ENCODE measurements at regions not wholly inside any gene's neighbourhood (a gene's known extent, or its start where the extent isn't known, plus 50 kb on each side); places are given as distances from the start of the nearest gene placed in this dataset.
"Not testable (repeated sequence)": the region's sequence is repeated elsewhere in the genome, so short reads cannot be mapped to it uniquely, and the experiment has no call there.

DNA sequence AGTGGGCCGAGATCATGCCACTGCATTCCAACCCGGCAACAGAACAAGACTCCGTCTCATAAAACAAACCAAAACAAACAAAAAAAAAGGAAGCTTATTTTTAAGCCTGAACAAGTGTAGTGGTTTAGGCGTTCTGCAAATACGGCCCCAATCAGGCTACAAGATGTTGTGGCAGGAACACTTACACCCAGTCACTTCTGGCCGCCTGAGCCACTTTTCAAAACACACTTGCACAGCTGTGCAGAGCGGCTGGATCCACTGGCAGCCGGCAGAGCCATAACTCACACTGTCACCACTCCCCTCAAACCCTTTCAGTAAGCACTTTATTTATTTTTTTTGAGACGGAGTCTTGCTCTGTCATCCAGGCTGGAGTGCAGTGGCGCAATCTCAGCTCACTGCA, 81.0 kb upstream of the FRG2C start:
- H2BK15ac ChIP-seq (ENCODE audit: low read depth, low read length); H3K14ac ChIP-seq (replicated peaks; ENCODE audit: low read depth, low read length); H2AFZ ChIP-seq (replicated peaks; ENCODE audit: low read length, poor library complexity); dilution Hi-C loops (cut with HindIII; ENCODE audit: low sequenced_read_pairs, unreplicated experiment); H3K4me2 ChIP-seq (ENCODE audit: low read depth, low read length); H2BK120ac ChIP-seq (ENCODE audit: low read depth, low read length); intact Hi-C loops (cut with micrococcal nuclease); H3K4ac ChIP-seq (ENCODE audit: low read depth, low read length); H4K91ac ChIP-seq (ENCODE audit: insufficient read depth, low read depth, low read length); H3K23ac ChIP-seq (ENCODE audit: low read depth, low read length); H3K27me3 ChIP-seq (ENCODE audit: control insufficient read depth, insufficient read depth, low read length); H4K8ac ChIP-seq (ENCODE audit: low read depth in 2 of 2, low read length in 2 of 2); H3K9me1 ChIP-seq (ENCODE audit: insufficient read depth, low read length); CTCF ChIA-PET; ATAC-seq (ENCODE audit: low read depth); H2BK20ac ChIP-seq (ENCODE audit: low read depth, low read length); H3K18ac ChIP-seq (ENCODE audit: low read depth, low read length); H2AK9ac ChIP-seq (replicated peaks; ENCODE audit: low read depth, low read length, poor library complexity); H3K4me3 ChIP-seq (ENCODE audit: insufficient read depth, low read depth, low read length); DNase-seq; H2BK5ac ChIP-seq (ENCODE audit: low read depth, low read length, poor library complexity, severe bottlenecking); H3K56ac ChIP-seq (ENCODE audit: extremely low read depth, insufficient read depth, low read length); H3K9me3 ChIP-seq (ENCODE audit: control insufficient read depth, insufficient read depth, low read length); H2AK5ac ChIP-seq (ENCODE audit: low read depth, low read length); H4K5ac ChIP-seq (ENCODE audit: low read depth, low read length); POLR2A ChIA-PET (ENCODE audit: unreplicated experiment); H3K36me3 ChIP-seq (ENCODE audit: control insufficient read depth, insufficient read depth, low read length); H3K4me1 ChIP-seq (ENCODE audit: control insufficient read depth, insufficient read depth, low read length); H3K79me1 ChIP-seq (ENCODE audit: low read depth in 1 of 2, low read length in 2 of 2); H3K9ac ChIP-seq (ENCODE audit: low read depth, low read length); H3K27ac ChIP-seq (ENCODE audit: insufficient read depth, low read length); H4K20me1 ChIP-seq (ENCODE audit: insufficient read depth, low read length); BruUV-seq (replicated peaks): not testable (repeated sequence)
- in situ Hi-C loops (cut with MboI; ENCODE audit: low sequenced_read_pairs) = loop anchor here (25.0 kb wide), 1 partner anchor 296 kb away; no protein-coding TSS in a partner anchor
- WGBS, 2 experiments (ENCODE audit: extremely low coverage in 2 of 2, insufficient read length in 1 of 2) = no CpG with 5 or more reads among the region's 10 CpGs

DNA sequence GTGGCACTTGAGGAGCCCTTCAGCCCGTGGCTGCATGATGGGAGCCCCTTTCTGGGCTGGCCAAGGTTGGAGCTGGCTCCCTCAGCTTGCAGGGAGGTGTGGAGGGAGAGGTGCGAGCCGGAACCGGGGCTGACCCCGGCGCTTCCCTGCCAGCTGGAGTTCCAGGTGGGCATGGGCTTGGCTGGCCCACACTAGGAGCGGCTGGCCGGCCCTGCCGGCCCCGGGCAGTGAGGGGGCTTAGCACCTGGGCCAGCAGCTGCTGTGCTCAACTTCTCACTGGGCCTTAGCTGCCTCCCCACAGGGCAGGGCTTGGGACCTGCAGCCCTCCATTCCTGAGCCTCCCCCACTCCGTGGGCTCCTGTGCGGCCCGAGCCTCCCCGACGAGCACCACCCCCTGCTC, 76.4 kb upstream of the FRG2C start:
- dilution Hi-C loops (cut with HindIII; ENCODE audit: low sequenced_read_pairs, unreplicated experiment) = not testable (repeated sequence)

More for the DNA sequence above, 76.4 kb upstream of the FRG2C start:
- H3K9ac ChIP-seq (ENCODE audit: low read depth, low read length); H3K4me3 ChIP-seq (ENCODE audit: insufficient read depth, low read depth, low read length); DNase-seq; H3K23ac ChIP-seq (ENCODE audit: low read depth, low read length); BruUV-seq (replicated peaks); H4K5ac ChIP-seq (ENCODE audit: low read depth, low read length); H4K8ac ChIP-seq (ENCODE audit: low read depth in 2 of 2, low read length in 2 of 2); H2BK15ac ChIP-seq (ENCODE audit: low read depth, low read length); ATAC-seq (ENCODE audit: low read depth); H4K20me1 ChIP-seq (ENCODE audit: insufficient read depth, low read length); H3K14ac ChIP-seq (replicated peaks; ENCODE audit: low read depth, low read length); H3K36me3 ChIP-seq (ENCODE audit: control insufficient read depth, insufficient read depth, low read length); H3K27me3 ChIP-seq (ENCODE audit: control insufficient read depth, insufficient read depth, low read length); H2BK120ac ChIP-seq (ENCODE audit: low read depth, low read length); H3K27ac ChIP-seq (ENCODE audit: insufficient read depth, low read length); H2AK5ac ChIP-seq (ENCODE audit: low read depth, low read length); H3K79me1 ChIP-seq (ENCODE audit: low read depth in 1 of 2, low read length in 2 of 2); H2BK20ac ChIP-seq (ENCODE audit: low read depth, low read length); H3K4ac ChIP-seq (ENCODE audit: low read depth, low read length); H4K91ac ChIP-seq (ENCODE audit: insufficient read depth, low read depth, low read length); CTCF ChIA-PET; H3K9me1 ChIP-seq (ENCODE audit: insufficient read depth, low read length); H2AFZ ChIP-seq (replicated peaks; ENCODE audit: low read length, poor library complexity); POLR2A ChIA-PET (ENCODE audit: unreplicated experiment); H2BK5ac ChIP-seq (ENCODE audit: low read depth, low read length, poor library complexity, severe bottlenecking); H3K4me1 ChIP-seq (ENCODE audit: control insufficient read depth, insufficient read depth, low read length); H3K56ac ChIP-seq (ENCODE audit: extremely low read depth, insufficient read depth, low read length); H2AK9ac ChIP-seq (replicated peaks; ENCODE audit: low read depth, low read length, poor library complexity); H3K9me3 ChIP-seq (ENCODE audit: control insufficient read depth, insufficient read depth, low read length); H3K4me2 ChIP-seq (ENCODE audit: low read depth, low read length); H3K18ac ChIP-seq (ENCODE audit: low read depth, low read length); intact Hi-C loops (cut with micrococcal nuclease): not testable (repeated sequence)
- 78% methylated on average over 3 of the region's 15 CpGs; no CpG with 5 or more reads in 1 of the 2 experiments for WGBS, 2 experiments (ENCODE audit: extremely low coverage in 2 of 2, insufficient read length in 1 of 2)
- in situ Hi-C loops (cut with MboI; ENCODE audit: low sequenced_read_pairs) = loop anchor here (25.0 kb wide), 1 partner anchor 300 kb away; no protein-coding TSS in a partner anchor

All from IMR-90 (cell line).